T47D (cell line): ENCODE measurements at regions not wholly inside any gene's neighbourhood (a gene's known extent, or its start where the extent isn't known, plus 50 kb on each side); places are given as distances from the start of the nearest gene placed in this dataset.

ENCODE experiments used
- DNase-seq, 2 experiments: peaks; one replicate each; pipeline versions ENCODE4 v3.0.0 to v3.0.0-alpha.2; 2011 to 2012; ENCODE audit warnings: low read depth in 1 of 2, low spot score in 1 of 2
- JUND ChIP-seq: IDR thresholded peaks from 2 replicates; pipeline ENCODE4 v1.6.1; 2012; ENCODE audit warnings: low read depth
- in situ Hi-C: cut with HindIII; loops from 2 replicates; pipeline ENCODE4 v1.10.0; 2016; ENCODE audit warnings: low sequenced_read_pairs, low pct_unique_long_range_greater_than_20kb

DNA sequence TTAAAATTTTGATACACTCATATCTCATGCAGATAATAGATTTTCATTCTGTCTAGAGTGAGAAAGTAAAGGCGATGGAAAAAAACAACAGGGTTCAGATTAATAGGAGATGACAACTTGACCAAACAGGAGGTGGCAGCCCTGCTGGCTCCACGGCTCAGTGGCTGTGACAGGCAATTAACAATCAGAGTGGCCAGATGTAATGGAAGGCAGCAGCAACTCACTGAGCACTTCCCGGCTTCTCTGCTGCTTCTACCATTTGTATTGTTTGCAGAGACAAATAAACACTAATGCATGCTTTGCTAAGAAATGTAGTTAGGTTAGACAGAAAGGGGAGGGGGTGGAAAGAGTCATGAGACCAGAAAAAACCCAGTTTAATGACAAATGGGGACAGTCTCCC is 473.0 kb upstream of the SLC10A2 start:
- in situ Hi-C loops, result no loop called here
- DNase-seq, result no peak
- no peak for TF ChIP-seq JUND

DNA sequence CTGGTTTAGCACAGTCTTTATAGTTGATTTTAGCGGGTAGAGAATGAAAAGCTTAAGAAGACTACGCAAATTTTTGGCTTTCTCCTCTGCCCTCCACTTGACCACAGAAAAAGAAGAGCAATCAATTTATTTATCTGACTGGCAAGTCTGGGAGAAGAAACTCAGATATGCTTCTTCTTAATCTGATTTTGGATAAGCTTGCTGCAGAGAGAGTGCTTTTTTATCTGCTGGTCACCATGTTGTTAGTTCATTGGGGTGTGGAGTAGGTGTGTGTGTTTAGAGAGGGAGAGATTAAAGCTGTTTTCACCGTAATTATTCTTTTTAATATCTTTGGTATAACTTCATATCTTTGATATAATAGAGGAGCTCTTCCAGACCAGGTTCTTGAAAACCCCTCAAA is 471.4 kb upstream of the SLC10A2 start:
- TF ChIP-seq JUND, result no peak
- in situ Hi-C loops, result no loop called here
- DNase-seq, result no peak

DNA sequence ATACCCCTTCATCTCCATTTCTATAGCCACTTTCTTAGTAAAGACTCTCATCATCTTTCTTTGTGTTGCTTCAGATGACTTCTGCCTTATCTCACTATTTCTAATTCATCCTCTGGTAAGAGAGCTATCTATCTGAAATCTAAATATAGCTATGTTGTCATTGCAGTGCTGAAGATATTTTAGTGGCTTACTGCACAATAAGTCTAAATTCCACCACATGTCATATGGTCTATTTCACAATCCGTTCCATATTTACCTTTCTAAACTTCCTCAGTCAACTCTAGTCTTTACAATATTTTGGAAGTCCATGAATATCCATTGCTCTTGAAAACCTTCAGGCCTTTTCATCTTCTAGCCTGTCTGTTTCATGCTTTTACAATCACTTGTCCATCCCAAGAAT is 465.1 kb upstream of the SLC10A2 start:
- in situ Hi-C loops, result no loop called here

DNA sequence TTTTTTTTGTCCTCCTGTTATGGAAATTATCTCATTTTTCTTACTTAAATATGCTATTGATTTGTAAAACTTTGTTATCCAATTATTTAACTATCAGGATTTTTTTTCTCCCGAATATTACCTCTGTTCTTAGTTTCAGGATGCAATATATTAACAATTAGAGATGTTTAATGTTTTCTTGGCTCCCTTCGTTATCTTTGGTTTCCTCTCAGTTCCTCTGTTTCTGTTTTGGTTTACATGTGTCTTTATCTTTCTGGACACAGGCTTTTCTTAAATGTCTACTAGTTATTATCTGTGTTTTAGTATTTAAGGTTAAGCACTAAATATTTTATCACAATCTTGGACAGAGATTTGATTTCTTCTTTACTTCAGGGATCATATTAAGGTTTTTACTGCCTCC is 462.2 kb upstream of the SLC10A2 start:
- no peak for TF ChIP-seq JUND
- DNase-seq, result no peak
- in situ Hi-C loops, result no loop called here

More for the DNA sequence above, 465.1 kb upstream of the SLC10A2 start:
- no peak for TF ChIP-seq JUND
- DNase-seq, result no peak

DNA sequence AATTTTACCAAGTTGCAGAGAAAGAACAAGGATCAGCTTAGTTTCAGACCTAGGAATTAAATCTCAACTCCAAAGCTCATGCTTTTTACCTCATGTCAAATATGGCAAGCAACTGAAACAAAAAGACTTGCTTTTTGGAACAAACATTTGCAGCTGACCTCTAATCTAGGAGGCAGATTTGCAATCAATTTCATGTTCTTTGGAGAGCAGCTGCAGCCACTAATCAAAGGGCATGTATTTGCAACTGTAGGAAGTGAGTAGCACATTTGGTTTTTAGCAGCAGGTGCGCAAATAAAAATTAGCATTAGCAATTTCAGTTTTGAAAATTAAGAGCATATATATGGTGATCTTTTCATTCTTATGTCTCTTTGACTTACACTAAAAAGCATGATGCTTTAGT is 459.3 kb upstream of the SLC10A2 start:
- no peak for DNase-seq
- in situ Hi-C loops, result no loop called here
- TF ChIP-seq JUND, result no peak

DNA sequence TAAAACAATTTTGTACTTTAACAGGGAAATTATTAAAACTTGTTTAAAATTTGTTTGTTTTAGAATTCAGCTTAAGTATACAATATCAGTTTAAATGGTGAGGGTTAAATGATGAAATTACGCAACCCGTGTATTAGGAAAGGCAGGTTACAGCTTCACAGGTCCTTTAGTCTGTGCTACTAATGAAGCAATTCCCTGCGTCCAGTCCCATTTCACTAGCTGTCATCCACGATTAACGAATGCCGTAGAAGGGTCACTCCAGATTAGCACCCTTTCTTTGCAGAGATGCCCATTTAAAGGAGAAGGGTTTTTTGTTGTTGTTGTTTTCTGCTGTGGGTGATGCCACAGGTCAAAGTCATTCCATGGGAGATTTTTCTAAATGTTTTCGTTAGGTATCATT is 457.6 kb upstream of the SLC10A2 start:
- DNase-seq, result no peak
- in situ Hi-C loops, result no loop called here
- TF ChIP-seq JUND, result no peak

DNA sequence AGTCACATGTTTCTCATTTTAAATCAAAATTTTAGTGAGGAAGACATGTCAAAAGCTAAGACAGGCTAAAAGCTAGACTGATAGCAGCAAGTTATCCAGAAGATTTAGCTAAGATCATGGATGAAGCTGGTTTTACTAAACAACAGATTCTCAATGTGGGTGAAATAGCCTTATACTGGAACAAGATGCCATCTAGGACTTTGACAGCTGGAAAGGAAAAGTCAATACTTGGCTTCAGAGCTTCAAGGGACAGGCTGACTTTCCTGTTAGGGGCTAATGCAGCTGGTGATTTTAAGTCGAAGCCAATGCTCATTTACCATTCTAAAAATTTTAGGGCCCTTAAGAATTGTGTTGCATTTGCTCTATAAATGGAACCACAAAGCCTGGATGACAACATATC is 455.3 kb upstream of the SLC10A2 start:
- in situ Hi-C loops, result no loop called here

DNA sequence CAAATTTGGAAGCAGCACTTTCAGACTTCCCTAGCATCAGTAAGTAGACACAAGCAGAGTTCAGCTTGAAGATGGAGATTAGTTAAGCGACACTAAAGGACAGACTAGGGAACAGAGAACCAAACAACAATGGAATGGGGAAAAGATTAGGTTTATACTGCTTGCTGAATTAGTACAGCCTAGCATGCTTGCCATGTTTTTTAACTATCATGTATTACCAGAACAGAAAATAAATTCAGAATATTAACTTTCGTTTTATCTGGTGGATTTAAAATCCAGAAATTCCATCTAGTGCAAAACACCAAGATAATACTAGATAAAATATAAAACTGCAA is 451.5 kb upstream of the SLC10A2 start:
- TF ChIP-seq JUND, result no peak
- in situ Hi-C loops, result no loop called here
- DNase-seq, result no peak

More for the DNA sequence above, 455.3 kb upstream of the SLC10A2 start:
- TF ChIP-seq JUND, result no peak
- no peak for DNase-seq

DNA sequence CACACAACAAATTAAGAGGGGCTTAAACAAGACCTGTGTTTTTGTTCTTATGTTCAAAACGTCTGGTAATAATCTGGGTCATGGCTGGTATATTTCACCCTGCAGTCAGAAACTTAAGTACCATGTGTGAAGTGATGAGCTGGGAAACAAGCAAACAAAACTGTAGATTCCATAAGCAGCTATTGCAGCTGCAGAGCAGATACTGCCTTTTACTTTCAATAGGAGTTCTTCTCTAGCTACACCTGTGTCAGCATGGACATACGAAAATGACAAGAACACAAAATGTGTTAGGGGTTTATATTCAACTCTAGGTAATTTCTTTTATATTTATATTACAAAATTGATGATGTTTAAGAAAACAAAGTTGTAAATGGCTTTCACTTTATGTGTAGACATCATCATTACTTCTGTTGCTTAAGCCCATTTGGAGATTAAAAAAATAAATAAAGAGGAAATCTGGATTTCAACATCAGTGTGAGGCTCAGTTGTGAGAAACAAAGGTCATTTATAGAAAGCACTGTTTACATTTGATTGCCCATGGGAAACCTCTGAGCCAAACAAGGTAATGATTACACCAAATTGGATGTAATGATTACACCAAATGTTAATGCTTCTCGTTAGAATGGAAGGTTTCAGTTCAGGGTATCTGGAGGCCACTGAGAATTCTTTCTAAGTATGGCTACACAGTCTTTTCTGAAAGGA is 451.0 kb upstream of the SLC10A2 start:
- in situ Hi-C loops, result no loop called here
- DNase-seq, result no peak
- no peak for TF ChIP-seq JUND

DNA sequence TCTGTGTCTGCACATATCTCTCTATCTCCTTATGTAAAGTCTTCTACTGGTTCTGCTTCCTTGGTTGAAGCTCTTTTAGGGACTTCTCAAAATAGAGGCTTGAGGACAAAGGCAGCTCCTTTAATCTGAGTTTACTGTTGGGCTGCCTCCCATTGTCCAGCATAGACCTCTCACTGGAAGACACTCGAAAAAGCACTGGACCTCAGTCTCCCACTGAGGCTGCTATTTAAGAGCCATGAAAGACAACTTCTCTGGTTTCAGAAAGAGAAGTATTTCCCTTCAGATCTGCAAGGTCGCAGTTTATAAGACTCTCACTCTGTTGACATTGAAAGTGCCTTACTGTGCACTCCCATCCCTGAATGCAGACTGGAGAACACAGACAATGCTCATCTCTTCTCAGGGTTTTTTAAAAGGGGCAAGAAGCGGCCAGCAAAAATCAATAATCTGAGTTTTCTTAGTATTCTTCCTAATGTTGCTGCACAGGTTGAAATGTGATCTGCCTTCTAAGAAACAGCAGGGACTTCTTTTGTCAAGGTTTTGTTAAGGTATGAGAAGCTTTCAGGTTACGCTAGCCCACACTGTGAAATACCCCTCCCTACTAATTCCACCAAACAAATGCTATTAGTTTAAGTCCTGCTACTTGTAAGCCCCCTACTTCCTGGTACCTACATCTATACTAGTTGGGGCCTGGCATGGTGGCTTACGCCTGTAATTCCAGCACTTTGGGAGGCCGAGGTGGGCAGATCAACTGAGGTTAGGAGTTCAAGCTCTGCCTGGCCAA is 450.0 kb upstream of the SLC10A2 start:
- in situ Hi-C loops, result no loop called here
- DNase-seq, result no peak
- no peak for TF ChIP-seq JUND

DNA sequence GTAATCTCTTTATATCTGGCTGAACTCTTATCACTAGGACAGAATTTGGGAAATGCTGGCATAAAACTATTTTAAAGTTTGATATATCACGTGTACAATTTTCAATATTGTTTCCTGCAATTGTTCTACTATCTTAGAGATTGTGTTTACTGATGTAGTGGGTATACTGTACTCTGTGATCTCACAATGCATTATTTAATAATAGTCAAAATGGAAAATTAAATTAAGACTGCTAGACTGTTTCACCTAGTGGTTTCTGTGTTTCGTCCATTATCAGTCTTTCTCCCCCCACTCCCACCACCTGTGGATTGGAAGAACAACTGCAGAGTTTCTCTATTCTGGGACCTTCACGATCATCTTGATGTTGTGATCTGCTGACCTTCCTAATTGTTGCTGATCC is 449.2 kb upstream of the SLC10A2 start:
- DNase-seq, result no peak
- TF ChIP-seq JUND, result no peak
- in situ Hi-C loops, result no loop called here

DNA sequence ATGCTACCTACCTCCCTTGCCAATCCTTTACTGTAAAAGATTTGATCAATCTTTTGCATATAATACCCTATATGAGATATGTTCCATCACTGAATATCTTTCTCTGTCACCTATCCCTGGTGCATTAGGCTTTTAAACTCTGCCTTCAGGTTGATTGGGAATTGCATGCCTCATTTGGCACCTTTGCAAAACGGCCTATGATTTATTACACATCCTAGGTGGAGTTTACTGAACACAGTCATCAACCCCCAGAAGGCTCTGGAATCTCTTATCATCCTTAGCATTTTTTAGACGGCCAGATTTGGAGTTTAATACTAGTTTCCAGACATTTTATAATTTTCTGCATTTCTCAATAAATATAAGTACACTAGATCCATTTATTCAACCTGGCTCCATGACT is 448.4 kb upstream of the SLC10A2 start:
- no peak for DNase-seq
- TF ChIP-seq JUND, result no peak
- in situ Hi-C loops, result no loop called here

DNA sequence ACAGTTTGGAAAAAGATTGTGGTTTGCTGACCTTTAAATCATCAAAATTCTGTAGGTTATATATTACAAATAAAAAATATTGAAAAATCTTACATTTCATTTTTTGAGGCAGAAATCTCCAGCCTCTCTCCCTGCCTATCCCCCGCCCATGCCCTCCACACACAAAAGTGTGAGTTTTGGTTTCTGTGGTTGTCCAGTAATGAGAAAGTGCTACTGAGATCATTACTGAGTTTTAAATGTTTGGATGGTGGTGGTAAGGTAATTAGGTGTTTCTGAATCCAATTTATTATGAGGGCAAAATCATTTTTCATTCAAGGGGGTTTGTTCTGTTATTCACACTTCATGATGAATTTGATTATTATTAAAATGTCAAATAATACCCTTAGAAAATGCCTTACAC is 448.0 kb upstream of the SLC10A2 start:
- no peak for TF ChIP-seq JUND
- no peak for DNase-seq
- in situ Hi-C loops, result no loop called here
